HG02642 (cell line): ENCODE measurements at regions not wholly inside any gene's neighbourhood (a gene's known extent, or its start where the extent isn't known, plus 50 kb on each side); places are given as distances from the start of the nearest gene placed in this dataset.
"Not testable (repeated sequence)": the region's sequence is repeated elsewhere in the genome, so short reads cannot be mapped to it uniquely, and the experiment has no call there.

Experiments used
- ATAC-seq: cut with Tn5 transposase; IDR thresholded peaks from one replicate; pipeline ENCODE4 v1.9.1; 2021; ENCODE audit warnings: mild to moderate bottlenecking; ENCODE audit not compliant: unreplicated experiment, poor library complexity

DNA sequence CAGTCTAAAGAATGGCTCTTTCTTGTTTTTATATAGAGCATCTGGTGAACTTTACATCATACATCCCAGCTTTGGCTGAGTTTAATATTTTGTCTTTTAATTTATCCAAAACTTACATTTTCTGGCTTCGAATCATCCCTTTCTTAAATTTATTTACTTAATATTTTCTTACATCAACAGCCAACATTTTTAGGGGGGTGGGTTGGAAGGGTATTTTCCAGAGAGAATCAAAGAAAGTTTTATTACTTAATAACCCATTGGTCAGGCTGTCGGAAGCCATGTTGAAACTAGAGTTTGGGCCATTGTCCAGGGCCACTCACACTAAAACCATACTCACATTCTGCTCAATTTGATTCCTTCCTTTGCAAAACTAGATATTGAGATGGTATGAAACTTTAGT lies 220.2 kb downstream of the AEBP2 start:
- ATAC-seq = no peak

- ATAC-seq = no peak
Observed at GRCh38 chr12:19665121-19665900, 226.0 kb downstream of the AEBP2 start.

GRCh38 chr12:19666070-19666469 lies 226.8 kb downstream of the AEBP2 start:
- ATAC-seq = no peak

- ATAC-seq = no peak
Observed at GRCh38 chr12:19669793-19670192, 230.5 kb downstream of the AEBP2 start.

DNA sequence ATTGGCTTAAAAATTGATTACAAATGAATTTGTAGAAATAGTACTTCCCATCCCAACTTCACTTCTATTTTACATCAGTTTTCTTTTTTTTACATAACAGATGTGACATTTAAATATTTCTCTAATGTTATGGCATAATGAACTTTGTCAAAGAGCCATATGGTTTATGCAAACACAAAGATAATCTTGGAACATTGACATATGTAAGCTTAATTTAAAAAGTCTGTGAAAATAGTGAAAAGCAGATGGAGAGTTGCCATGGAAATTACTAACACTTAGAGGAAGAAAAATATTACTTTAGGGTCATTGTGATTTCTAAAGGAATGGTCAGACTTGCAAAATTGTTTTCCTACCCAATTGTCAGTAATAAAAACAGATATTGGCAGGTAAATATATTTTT lies 232.4 kb downstream of the AEBP2 start:
- ATAC-seq = no peak

- no peak for ATAC-seq
Observed at GRCh38 chr12:19674437-19674836, 235.1 kb downstream of the AEBP2 start.

GRCh38 chr12:19675361-19675760 lies 236.1 kb downstream of the AEBP2 start:
- peak; percentile 66 for ATAC-seq

GRCh38 chr12:19678501-19678900 lies 239.2 kb downstream of the AEBP2 start:
- ATAC-seq = not testable (repeated sequence)

DNA sequence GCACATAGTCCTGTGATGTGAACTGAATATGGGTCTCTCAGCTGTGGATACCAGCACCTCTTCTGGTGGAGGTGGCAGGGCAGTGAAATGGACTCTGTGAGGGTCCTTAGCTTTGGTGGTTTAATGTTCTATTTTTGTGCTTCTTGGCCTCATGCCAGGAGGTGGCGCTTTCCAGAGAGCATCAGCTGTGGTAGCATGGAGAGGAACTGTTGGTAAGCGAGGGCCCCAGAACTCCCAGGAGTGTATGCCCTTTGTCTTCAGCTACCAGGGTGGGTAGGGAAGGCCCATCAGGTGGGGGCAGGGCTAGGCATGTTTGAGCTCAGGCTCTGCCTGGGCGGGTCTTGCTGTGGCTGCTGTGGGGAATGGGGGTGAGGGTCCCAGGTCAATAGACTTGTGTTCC lies 241.7 kb downstream of the AEBP2 start:
- no peak for ATAC-seq

- no peak for ATAC-seq
Observed at GRCh38 chr12:19683178-19683927, 244.1 kb downstream of the AEBP2 start.

GRCh38 chr12:19687371-19687770 lies 248.1 kb downstream of the AEBP2 start:
- ATAC-seq = no peak

DNA sequence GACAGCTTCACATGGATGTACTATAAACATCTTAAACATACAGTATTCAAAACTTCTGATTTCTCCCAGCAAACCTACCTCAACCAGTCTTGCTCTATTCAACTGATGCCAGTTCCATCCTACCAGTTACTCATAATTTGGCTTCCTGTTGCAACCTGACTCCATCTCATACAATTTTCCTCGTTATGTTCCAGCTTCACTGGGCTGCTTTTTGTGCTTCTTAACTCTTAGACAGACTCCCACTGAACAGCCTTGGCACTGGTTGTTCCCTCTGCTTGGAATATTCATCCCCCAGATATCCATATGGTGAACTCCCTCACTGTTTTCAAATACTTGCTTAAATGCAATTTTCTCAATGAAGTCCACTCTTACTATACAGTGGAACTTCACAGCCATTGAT lies 249.2 kb downstream of the AEBP2 start:
- no peak for ATAC-seq

DNA sequence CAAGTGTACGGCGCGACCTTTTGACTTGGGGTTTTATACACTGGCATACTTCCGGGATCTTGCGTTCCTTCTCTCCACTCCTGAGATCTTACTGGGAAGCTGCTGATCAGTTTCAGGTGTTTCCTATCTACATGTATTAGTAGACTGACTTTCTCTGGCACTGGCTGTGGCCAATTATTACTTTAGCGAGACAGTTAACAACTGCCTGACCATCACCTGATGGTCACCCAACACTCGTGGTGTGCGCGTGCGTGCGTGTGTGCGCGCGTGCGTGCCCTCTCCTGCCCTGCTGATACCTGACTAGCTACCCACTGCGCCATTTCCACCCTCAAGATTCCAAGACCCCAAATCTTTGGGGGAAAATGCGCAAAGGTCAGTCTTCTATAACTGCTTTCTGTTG lies 249.9 kb downstream of the AEBP2 start:
- ATAC-seq = no peak

DNA sequence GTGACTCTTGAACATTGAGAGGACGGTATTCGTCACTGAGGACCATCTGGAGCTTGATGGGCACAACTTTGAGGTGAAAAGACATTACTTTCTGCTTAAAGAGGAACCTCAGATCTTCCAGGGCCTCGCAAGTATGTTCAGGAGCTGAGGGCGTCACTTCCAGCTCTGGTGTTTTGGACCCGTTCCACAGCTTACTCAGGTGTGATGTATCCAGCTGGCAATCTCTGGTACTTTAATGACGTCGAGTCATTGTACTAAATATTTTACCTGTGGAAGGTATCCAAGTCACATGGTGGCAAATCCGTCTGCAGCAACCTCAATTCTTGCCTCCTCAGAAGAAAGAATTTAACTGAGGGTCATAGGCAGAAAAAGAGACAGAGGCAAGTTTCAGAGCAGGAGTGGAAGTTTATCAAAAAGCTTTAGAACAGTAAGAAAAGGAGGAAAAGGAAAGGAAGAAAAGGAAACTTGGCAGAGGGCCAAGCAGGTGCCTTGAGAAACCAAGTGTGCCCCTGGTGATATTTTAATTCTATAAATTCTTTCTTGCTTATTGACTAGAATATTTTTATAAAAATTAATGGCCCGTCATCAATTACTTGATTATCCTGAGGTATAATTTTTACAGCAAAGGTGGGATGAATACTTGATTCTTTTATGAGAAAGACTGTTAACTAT lies 250.6 kb downstream of the AEBP2 start:
- ATAC-seq = no peak

DNA sequence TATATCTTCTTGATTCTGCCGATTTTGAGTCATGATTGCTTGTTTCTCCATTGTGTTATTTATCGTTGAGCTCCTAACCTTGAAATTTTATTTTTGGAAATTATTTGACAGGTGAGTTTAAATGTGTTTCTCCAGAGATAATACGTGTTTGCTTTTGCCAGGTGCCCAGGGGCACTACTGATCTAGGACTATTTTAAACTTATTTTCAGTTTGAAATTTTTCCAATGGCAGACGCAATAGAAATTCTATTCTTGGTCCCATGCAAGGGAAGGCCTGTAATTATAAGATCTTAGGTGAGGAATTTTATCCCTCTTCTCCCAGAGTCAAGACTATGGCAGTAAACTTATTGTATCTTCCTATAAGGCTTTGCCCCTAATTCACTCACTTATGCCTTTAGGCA lies 252.8 kb downstream of the AEBP2 start:
- no peak for ATAC-seq

- no peak for ATAC-seq
Observed at GRCh38 chr12:19692566-19692965, 253.3 kb downstream of the AEBP2 start.

GRCh38 chr12:19694627-19695026 lies 255.3 kb downstream of the AEBP2 start:
- no peak for ATAC-seq

DNA sequence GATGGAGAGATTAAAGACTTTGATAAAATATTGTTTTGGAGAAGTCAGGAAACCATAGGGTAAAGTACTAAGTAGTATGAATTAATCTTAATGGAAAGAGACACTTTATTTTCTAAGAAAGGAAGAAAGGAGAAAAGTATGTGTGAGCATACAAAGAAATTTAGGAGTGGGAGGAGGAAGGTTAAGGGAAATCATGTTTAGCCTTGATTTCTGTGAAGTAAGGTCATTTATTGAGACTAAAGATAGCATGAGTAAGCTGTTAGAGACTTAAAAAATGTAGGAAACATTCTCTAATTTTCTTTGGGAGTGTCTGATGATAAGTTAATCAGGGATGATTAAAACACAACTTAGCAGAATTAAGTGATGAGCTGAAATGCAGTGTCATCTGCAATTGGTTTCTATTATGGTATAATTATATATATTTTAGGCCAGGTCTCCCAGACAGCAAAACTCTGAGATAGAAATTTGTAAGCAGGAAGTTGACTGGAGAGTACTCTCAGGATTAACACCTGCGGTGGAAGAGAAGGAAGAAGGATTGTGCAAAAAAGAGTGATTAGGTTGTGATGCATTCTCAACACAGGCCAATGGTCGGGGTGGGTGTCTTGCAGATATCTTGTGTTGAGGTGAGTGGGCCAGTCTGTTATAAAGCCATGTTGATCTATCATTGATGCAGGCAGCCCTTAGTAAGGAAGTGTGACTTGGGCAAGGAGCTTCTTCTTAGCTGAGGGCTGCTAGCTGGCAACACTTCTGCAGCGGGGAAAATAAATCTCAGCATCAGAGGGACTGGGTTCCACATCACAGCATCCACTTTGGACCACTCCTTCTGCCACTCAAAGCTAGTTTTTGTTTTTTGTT lies 256.2 kb downstream of the AEBP2 start:
- no peak for ATAC-seq

- ATAC-seq = no peak
Observed at GRCh38 chr12:19700969-19701368, 261.7 kb downstream of the AEBP2 start.

DNA sequence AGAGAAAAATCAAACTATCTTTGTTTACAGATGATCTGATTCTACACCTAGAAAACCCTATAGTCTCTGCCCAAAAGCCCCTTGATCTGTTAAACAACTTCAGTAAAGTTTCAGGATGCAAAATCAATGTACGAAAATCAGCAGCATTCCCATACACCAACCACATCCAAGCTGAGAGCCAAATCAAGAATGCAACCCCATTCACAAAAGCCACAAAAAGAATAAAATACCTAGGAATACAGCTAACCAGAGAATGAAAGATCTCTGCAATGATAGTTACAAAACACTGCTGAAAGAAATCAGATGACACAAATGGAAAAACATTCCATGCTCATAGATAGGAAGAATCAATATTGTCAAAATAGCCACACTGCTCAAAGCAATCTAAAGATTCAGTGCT lies 265.7 kb downstream of the AEBP2 start:
- ATAC-seq = no peak
